NCI-H2107 treated with DMSO at 0.1 percent for 48 hours (cell line): ENCODE measurements at regions not wholly inside any gene's neighbourhood (a gene's known extent, or its start where the extent isn't known, plus 50 kb on each side); places are given as distances from the start of the nearest gene placed in this dataset.
A peak's percentile ranks its signal among the peaks of the same experiment; 100 is the strongest.

Source experiments
- DNase-seq: peaks from one replicate; lab custom pipeline; 2025; ENCODE audit not compliant: unreplicated experiment; lab: John Stamatoyannopoulos, UW

DNA sequence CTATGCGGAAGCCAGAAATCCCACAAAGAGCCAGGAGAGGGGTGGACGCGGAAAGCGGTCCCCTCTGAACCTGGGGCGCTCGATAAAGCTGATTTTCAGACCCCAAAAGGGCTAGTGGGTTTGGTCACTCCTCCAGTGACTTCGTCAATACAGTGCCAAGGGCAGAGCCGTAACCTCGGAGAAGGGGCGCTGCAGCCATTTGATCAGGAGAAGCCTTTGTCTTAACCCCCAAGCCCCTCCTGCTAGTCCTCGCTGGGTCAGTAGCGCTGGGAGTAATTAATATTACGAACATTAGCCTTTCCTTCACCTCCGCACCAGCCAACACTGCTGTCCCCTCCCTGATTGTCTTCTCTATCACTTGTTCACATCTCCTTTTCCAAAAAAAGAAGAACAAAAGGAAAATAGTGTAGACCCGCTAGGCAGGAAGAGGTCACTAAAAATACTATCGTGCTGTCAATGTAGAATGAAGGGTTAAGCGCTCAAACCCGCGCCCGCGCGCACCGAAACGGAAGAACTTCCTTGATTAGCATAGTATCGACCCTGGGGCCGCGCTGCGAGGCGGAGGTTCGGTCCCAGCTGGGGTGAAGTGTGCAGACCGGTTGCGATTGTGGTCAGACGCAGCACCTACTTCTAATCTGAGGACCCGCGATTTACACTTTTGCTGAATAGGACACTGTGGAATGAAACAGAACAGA lies 63.2 kb upstream of the MAPRE2 start:
- DNase-seq: no peak

DNA sequence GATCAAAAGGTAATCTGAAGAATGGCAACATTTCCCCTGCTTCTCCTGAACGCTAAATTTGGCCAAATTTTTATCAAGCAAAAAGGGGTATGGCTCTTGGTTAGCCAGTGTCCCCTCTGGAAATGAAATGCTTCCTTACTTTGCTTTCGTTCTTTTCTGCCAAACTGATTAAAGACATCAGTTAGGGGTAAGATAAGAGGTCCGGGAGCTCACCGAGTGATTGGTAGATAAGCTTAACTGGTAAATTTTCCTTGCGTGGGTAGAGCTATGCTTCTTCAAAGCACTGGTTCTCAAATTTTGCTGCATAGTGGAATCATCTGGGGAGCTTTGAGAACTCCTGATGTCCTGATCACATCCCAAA lies 62.7 kb upstream of the MAPRE2 start:
- no peak for DNase-seq

DNA sequence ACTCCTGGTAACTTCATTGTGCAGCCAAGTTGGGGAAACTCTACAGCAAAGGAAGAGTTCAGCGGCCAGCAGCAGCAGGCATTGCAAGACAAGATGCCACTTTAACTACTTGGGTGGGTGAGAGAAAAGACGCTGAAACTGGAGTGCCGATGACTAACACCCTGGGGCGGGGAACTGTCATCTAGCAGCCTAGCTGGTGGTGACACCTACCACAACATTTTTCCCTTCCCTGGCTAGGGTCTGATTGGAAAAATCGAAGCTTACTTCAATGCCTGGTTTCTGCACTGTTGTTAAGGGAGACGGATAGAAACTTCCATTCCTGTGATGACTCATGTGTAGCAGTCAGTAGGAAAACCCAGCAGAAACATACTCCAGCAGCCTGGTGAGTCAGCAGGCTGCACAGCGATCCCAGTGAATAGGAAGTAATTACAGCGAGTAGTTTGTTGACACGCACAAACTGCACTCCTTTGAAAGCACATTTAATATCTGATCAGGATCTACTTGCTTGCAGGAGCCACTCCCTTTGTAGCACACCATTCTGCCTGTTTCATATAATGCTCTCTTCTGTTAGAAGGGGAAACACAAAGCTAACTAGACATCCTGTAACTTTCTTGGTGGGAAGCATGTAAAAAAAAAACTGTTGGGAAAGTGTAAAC lies 62.1 kb upstream of the MAPRE2 start:
- DNase-seq: peak; percentile 63

DNA sequence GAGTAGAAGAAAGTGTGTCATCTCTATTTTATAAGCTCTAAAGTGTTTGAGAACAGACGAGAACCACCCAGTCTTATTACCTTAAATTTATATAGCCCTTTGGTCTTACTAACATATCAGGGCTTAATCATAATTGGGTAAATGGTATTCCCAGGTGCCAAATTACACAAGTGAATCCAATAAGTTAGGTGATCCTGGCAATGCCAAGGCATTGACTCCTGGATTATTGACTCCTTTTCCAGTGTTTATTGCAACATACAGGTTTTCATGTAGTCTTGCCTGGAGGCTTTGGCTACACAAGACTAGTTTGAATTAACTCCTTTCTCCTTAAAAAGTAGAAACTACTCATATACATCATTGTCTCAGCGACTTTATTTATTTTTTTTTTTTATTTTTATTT lies 59.7 kb upstream of the MAPRE2 start:
- no peak for DNase-seq

DNA sequence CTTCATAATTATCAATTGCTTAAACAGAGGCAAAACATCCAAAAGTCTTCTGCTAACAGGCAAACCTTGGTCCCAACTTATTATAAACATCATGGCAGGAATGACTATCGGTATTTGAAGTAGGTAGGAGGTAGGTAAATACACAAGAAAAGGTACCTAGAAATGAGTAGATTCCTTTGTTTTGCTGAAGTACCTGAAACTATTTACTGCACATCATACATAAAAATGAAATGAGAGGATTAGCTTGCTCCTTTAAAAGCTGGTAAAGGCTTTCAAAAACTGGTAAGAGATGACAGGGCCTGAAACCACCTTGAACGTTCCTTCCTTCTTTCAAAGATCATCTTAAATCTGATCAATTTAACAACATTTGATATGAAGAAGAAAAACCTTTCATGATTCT lies 55.2 kb upstream of the MAPRE2 start:
- no peak for DNase-seq

DNA sequence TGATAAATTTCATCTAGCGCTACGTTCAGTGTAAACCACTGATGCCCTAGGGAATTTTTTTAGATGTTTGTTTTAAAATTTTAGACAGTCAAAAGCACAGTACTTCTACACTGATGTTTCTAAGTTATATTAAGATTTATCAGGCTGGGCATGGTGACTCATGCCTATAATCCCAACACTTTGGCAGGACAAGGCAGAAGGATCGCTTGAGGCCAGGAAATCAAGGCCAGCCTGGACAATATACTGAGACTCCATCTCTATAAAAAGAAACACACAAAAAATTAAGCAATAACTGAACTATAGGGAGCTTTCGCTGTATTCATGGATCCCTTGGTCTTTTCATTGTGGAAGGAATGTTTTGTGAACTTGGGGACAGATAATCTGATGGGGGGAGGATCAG lies 50.6 kb upstream of the MAPRE2 start:
- no peak for DNase-seq

DNA sequence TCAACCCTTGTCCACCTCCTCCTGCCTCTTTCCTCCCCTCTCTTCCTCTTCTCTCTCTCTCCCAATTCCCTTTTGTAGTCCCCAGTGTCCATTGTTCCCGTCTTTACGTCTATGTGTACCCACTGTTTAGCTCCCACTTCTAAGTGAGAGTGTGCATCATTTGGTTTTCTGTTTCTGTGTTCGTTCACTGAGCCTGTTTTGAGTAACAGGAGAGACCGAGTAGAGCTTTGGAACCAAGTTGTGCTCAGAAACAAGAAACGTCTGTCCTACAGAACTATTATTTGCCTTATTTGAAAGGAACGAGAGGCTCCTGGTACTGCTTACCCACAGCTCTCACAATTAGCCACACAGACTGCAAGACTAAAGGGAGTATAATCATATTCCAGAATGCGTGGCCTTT lies 50.1 kb upstream of the MAPRE2 start:
- DNase-seq: no peak
